Mucosa of descending colon (tissue), 3 donors: ENCODE measurements at regions not wholly inside any gene's neighbourhood (a gene's known extent, or its start where the extent isn't known, plus 50 kb on each side); places are given as distances from the start of the nearest gene placed in this dataset.

Experiments used
- ATAC-seq: fragments of 200-7000 bp; cut with Tn5 transposase; one replicate; pipeline ENCODE4 v1.9.1; 2020; ENCODE audit warnings: mild to moderate bottlenecking, moderate library complexity
- DNase-seq, 3 donors: peaks; one replicate each; pipeline ENCODE4 v3.0.0-alpha.2; 2020
- H3K36me3 ChIP-seq: fragments of 200-600 bp; one replicate; pipeline ENCODE4 v1.8.0; 2021; ENCODE audit warnings: low read depth, mild to moderate bottlenecking
- H3K4me1 ChIP-seq: fragments of 200-600 bp; one replicate; pipeline ENCODE4 v1.8.0; 2021; ENCODE audit warnings: low read depth, mild to moderate bottlenecking
- H3K4me3 ChIP-seq: fragments of 200-600 bp; one replicate; pipeline ENCODE4 v1.8.0; 2021; ENCODE audit warnings: mild to moderate bottlenecking
- H3K9me3 ChIP-seq: fragments of 200-600 bp; one replicate; pipeline ENCODE4 v1.8.0; 2021; ENCODE audit warnings: mild to moderate bottlenecking
- intact Hi-C, 2 donors: fragments of 100-400 bp; cut with DNase I in 1 of 2; cut with micrococcal nuclease in 1 of 2; formaldehyde crosslinking; loops; one replicate each; pipeline versions ENCODE4 v1.11.0 to v1.11.1; 2022; cut with DNase I, micrococcal nuclease
- TF ChIP-seq, protein P1 (sequence below): fragments of 200-600 bp; IDR thresholded peaks from one replicate; pipeline ENCODE4 v1.8.0; 2022; ENCODE audit warnings: antibody characterized with exemption, mild to moderate bottlenecking
- donor health status: DM: no; HTN: no; CAD: no; lungs with moderate emphysema.
- donor health status: DM: no; HTN: no; CAD: no.
- donor health status: DM: no; HTN: yes; CAD: no.

GRCh38 chrX:10756441-10756840 lies 136.1 kb upstream of the MID1 start:
- intact Hi-C loops = no loop called here
- Histone ChIP-seq H3K36me3 (no peaks in the 10 kb centered on the region), H3K4me1 (no peaks in the 10 kb centered on the region), H3K4me3 (no peak overlapping the region), H3K9me3 (no peaks in the 10 kb centered on the region)
- TF ChIP-seq, protein P1, sequence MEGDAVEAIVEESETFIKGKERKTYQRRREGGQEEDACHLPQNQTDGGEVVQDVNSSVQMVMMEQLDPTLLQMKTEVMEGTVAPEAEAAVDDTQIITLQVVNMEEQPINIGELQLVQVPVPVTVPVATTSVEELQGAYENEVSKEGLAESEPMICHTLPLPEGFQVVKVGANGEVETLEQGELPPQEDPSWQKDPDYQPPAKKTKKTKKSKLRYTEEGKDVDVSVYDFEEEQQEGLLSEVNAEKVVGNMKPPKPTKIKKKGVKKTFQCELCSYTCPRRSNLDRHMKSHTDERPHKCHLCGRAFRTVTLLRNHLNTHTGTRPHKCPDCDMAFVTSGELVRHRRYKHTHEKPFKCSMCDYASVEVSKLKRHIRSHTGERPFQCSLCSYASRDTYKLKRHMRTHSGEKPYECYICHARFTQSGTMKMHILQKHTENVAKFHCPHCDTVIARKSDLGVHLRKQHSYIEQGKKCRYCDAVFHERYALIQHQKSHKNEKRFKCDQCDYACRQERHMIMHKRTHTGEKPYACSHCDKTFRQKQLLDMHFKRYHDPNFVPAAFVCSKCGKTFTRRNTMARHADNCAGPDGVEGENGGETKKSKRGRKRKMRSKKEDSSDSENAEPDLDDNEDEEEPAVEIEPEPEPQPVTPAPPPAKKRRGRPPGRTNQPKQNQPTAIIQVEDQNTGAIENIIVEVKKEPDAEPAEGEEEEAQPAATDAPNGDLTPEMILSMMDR = no peak
- no peak for DNase-seq
- no peak for ATAC-seq

DNA sequence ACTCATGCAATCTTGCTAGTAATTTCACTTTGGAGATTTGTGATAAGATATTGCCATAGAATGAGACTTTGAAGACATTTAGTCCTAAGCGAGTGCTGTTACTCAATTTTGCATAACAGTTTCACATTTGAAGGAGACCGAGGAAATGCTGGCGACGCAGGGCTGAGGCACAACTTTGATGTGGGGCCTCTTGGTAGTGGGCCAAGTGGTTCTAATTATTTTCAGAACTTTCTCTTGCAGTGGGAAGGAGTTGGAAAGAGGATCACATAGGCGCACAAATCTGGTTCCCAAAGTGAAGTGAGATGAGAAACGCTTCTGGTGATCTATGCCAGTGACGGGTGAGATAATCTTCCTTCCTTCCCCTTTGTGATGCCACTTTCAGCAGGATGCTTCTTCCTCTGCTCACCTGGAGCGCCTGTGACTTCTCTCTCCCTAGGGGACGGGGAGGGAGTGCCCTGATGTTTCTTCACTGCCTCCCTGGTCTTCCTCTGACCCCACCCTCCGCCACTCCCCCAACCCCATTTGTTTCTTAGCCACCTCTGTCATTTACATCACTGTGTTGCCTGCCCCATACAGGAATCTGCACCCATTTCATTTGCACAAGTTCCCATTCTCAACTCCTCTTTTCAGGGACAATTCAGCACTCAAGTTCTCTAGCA lies 138.9 kb upstream of the MID1 start:
- ATAC-seq (no peak), DNase-seq (no peak)
- no peaks in the 10 kb centered on the region for H3K36me3 ChIP-seq
- H3K9me3 ChIP-seq = no peaks in the 10 kb centered on the region
- H3K4me1 ChIP-seq = no peaks in the 10 kb centered on the region
- intact Hi-C loops = no loop called here
- TF ChIP-seq, protein P1 = no peak
- no peak overlapping the region for H3K4me3 ChIP-seq

DNA sequence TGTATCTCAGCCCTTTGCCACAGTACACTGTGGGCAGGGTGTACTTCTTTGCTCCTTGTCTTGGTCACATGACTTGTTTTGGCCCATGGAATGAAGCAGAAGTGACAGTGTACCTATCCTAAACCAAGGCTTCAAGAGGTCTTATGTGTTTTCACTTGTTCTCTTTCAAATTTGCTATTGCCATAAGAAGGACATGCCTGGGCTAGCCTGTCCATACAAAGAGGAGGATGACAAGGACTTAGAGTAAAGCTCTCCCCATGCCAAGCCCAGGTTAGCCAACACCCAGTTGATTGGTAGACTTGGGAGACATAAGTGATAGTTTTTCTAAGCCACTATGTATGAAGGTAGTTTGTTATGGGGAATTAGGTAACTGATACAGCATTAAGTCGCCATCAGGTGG lies 141.1 kb upstream of the MID1 start:
- no peak overlapping the region for H3K4me3 ChIP-seq
- DNase-seq = no peak
- no peaks in the 10 kb centered on the region for H3K9me3 ChIP-seq
- H3K36me3 ChIP-seq = no peaks in the 10 kb centered on the region
- TF ChIP-seq, protein P1 = no peak
- peak; percentile 13 for ATAC-seq
- intact Hi-C loops = no loop called here
- H3K4me1 ChIP-seq = no peaks in the 10 kb centered on the region

- Histone ChIP-seq H3K4me3 (no peak overlapping the region), H3K4me1 (no peaks in the 10 kb centered on the region), H3K36me3 (no peaks in the 10 kb centered on the region), H3K9me3 (no peaks in the 10 kb centered on the region)
- no peak for DNase-seq
- TF ChIP-seq, protein P1 = no peak
- ATAC-seq = peak; percentile 22
- intact Hi-C loops = no loop called here
Measured at GRCh38 chrX:10769195-10769594, 148.8 kb upstream of the MID1 start.

GRCh38 chrX:10769696-10770619 lies 149.6 kb upstream of the MID1 start:
- ATAC-seq (no peak), DNase-seq (no peak)
- Histone ChIP-seq H3K9me3 (no peaks in the 10 kb centered on the region), H3K4me3 (no peak overlapping the region), H3K4me1 (no peaks in the 10 kb centered on the region), H3K36me3 (no peaks in the 10 kb centered on the region)
- intact Hi-C loops = no loop called here
- TF ChIP-seq, protein P1 = no peak
